Astrocyte (in vitro differentiated cells and primary cell): ENCODE measurements at regions not wholly inside any gene's neighbourhood (a gene's known extent, or its start where the extent isn't known, plus 50 kb on each side); places are given as distances from the start of the nearest gene placed in this dataset.
"Not testable (repeated sequence)": the region's sequence is repeated elsewhere in the genome, so short reads cannot be mapped to it uniquely, and the experiment has no call there.

ENCODE experiments used
- DNase-seq: peaks from one replicate; pipeline ENCODE4 v3.0.0-alpha.2; 2010; ENCODE audit warnings: low read depth
- FAIRE-seq: peaks from 2 replicates; lab custom pipeline; 2011; peaks lifted over from hg19 to GRCh38; lab: Jason Lieb, UNC
- H2AFZ ChIP-seq: 2 replicates; pipeline ENCODE4 v1.6.0; 2012; ENCODE audit warnings: low read depth, low read length, inconsistent platforms
- H3K27ac ChIP-seq: 2 replicates; pipeline ENCODE4 v1.5.1; 2011; ENCODE audit warnings: low read depth, low read length, inconsistent platforms
- H3K27me3 ChIP-seq: 2 replicates; pipeline ENCODE4 v1.6.0; 2011; ENCODE audit warnings: low read length, inconsistent platforms; ENCODE audit not compliant: insufficient read depth
- H3K36me3 ChIP-seq: 2 replicates; pipeline ENCODE4 v1.5.1; 2011; ENCODE audit warnings: low read length, inconsistent platforms; ENCODE audit not compliant: insufficient read depth
- H3K4me1 ChIP-seq: 2 replicates; pipeline ENCODE4 v1.5.1; 2011; ENCODE audit warnings: low read length, inconsistent platforms; ENCODE audit not compliant: insufficient read depth
- H3K4me2 ChIP-seq: 2 replicates; pipeline ENCODE4 v1.6.0; 2012; ENCODE audit warnings: low read length, inconsistent platforms
- H3K4me3 ChIP-seq: 2 replicates; pipeline ENCODE4 v1.5.1; 2011; ENCODE audit warnings: low read depth, mild to moderate bottlenecking, low read length, inconsistent platforms; ENCODE audit not compliant: insufficient read depth
- H3K79me2 ChIP-seq: 2 replicates; pipeline ENCODE4 v1.6.0; 2012; ENCODE audit warnings: mild to moderate bottlenecking, low read length, inconsistent platforms; ENCODE audit not compliant: insufficient read depth
- H3K9ac ChIP-seq: 2 replicates; pipeline ENCODE4 v1.6.0; 2012; ENCODE audit warnings: mild to moderate bottlenecking, low read length, inconsistent platforms
- H3K9me3 ChIP-seq: 2 replicates; pipeline ENCODE4 v1.5.1; 2012; ENCODE audit warnings: low read depth, mild to moderate bottlenecking, low read length, inconsistent platforms; ENCODE audit not compliant: insufficient read depth
- H4K20me1 ChIP-seq: 2 replicates; pipeline ENCODE4 v1.6.0; 2012; ENCODE audit warnings: low read length, inconsistent platforms; ENCODE audit not compliant: insufficient read depth
- H3K27ac Mint-ChIP-seq: one replicate; pipeline ENCODE4 v1.8.0; 2021; ENCODE audit warnings: mild to moderate bottlenecking, mixed read lengths; ENCODE audit not compliant: unreplicated experiment
- H3K27me3 Mint-ChIP-seq: one replicate; pipeline ENCODE4 v1.8.0; 2021; ENCODE audit warnings: low read depth, mixed read lengths; ENCODE audit not compliant: unreplicated experiment
- H3K36me3 Mint-ChIP-seq: one replicate; pipeline ENCODE4 v1.8.0; 2021; ENCODE audit warnings: low read depth, mixed read lengths; ENCODE audit not compliant: unreplicated experiment
- H3K4me1 Mint-ChIP-seq: one replicate; pipeline ENCODE4 v1.8.0; 2021; ENCODE audit warnings: low read depth, mixed read lengths; ENCODE audit not compliant: unreplicated experiment
- H3K4me3 Mint-ChIP-seq: one replicate; pipeline ENCODE4 v1.8.0; 2021; ENCODE audit warnings: mild to moderate bottlenecking, moderate library complexity, mixed read lengths; ENCODE audit not compliant: unreplicated experiment
- H3K9me3 Mint-ChIP-seq: one replicate; pipeline ENCODE4 v1.8.0; 2021; ENCODE audit warnings: mild to moderate bottlenecking, mixed read lengths; ENCODE audit not compliant: unreplicated experiment

GRCh38 chr21:5105939-5106708 lies 5415.3 kb upstream of the TPTE start:
- H3K27ac ChIP-seq, H2AFZ ChIP-seq, H3K4me3 ChIP-seq, H3K79me2 ChIP-seq, H3K36me3 ChIP-seq, H4K20me1 ChIP-seq, H3K4me1 Mint-ChIP-seq, H3K9ac ChIP-seq, H3K4me3 Mint-ChIP-seq, H3K27me3 Mint-ChIP-seq, H3K9me3 Mint-ChIP-seq, H3K4me1 ChIP-seq, H3K4me2 ChIP-seq, DNase-seq, H3K36me3 Mint-ChIP-seq, H3K27me3 ChIP-seq, FAIRE-seq, H3K27ac Mint-ChIP-seq, H3K9me3 ChIP-seq: not testable (repeated sequence)

- H3K27ac ChIP-seq, H3K4me3 ChIP-seq, H3K4me2 ChIP-seq, H3K9me3 Mint-ChIP-seq, H3K4me3 Mint-ChIP-seq, H3K27ac Mint-ChIP-seq, H3K36me3 Mint-ChIP-seq, H3K27me3 Mint-ChIP-seq, H3K4me1 Mint-ChIP-seq, DNase-seq, FAIRE-seq, H3K4me1 ChIP-seq, H3K36me3 ChIP-seq, H3K9ac ChIP-seq, H2AFZ ChIP-seq, H3K9me3 ChIP-seq, H4K20me1 ChIP-seq, H3K79me2 ChIP-seq, H3K27me3 ChIP-seq: not testable (repeated sequence)
These were observed 5414.5 kb upstream of the TPTE start for GRCh38 chr21:5106767-5107464.

GRCh38 chr21:5107637-5108036 lies 5413.7 kb upstream of the TPTE start:
- not testable (repeated sequence) for H3K36me3 ChIP-seq, H2AFZ ChIP-seq, H3K4me2 ChIP-seq, H3K4me3 Mint-ChIP-seq, H3K27ac Mint-ChIP-seq, H3K36me3 Mint-ChIP-seq, H3K4me1 Mint-ChIP-seq, H3K9me3 ChIP-seq, H3K4me3 ChIP-seq, H3K9me3 Mint-ChIP-seq, H3K27me3 ChIP-seq, H3K79me2 ChIP-seq, H4K20me1 ChIP-seq, H3K27me3 Mint-ChIP-seq, FAIRE-seq, H3K4me1 ChIP-seq, H3K27ac ChIP-seq, DNase-seq, H3K9ac ChIP-seq

GRCh38 chr21:5108048-5108775 lies 5413.2 kb upstream of the TPTE start:
- not testable (repeated sequence) for H3K4me1 Mint-ChIP-seq, H3K27me3 Mint-ChIP-seq, H3K9me3 ChIP-seq, H3K79me2 ChIP-seq, H3K27ac ChIP-seq, H3K27ac Mint-ChIP-seq, H3K36me3 ChIP-seq, FAIRE-seq, DNase-seq, H3K4me3 Mint-ChIP-seq, H3K9ac ChIP-seq, H2AFZ ChIP-seq, H4K20me1 ChIP-seq, H3K27me3 ChIP-seq, H3K36me3 Mint-ChIP-seq, H3K9me3 Mint-ChIP-seq, H3K4me1 ChIP-seq, H3K4me3 ChIP-seq, H3K4me2 ChIP-seq

- H3K4me3 ChIP-seq, H2AFZ ChIP-seq, H3K27ac Mint-ChIP-seq, DNase-seq, H4K20me1 ChIP-seq, H3K4me1 Mint-ChIP-seq, H3K79me2 ChIP-seq, H3K36me3 ChIP-seq, H3K27me3 Mint-ChIP-seq, H3K27me3 ChIP-seq, H3K9me3 Mint-ChIP-seq, H3K27ac ChIP-seq, H3K4me3 Mint-ChIP-seq, H3K4me1 ChIP-seq, H3K4me2 ChIP-seq, H3K9ac ChIP-seq, H3K36me3 Mint-ChIP-seq, FAIRE-seq, H3K9me3 ChIP-seq: not testable (repeated sequence)
These were observed 5410.2 kb upstream of the TPTE start for GRCh38 chr21:5111197-5111596.
